ENCODE measurements at regions not wholly inside any gene's neighbourhood (a gene's known extent, or its start where the extent isn't known, plus 50 kb on each side); places are given as distances from the start of the nearest gene placed in this dataset.

GRCh38 chr2:116874021-116874420, 940.5 kb upstream of the DDX18 start:
- no peak overlapping the region for H3K4me3 ChIP-seq
- peaks cover 0 to 5% (median 0%) of the 10 kb centered on the region in 4 donors for H3K4me1 ChIP-seq
- peaks cover 0 to 5% (median 2%) of the 10 kb centered on the region in 4 donors for H3K9me3 ChIP-seq
- no peak for DNase-seq
- H3K27me3 ChIP-seq: no peaks in the 10 kb centered on the region
- no peaks in the 10 kb centered on the region for H3K36me3 ChIP-seq
- TF ChIP-seq CTCF (IDR thresholded peaks at IDR 0.05): no peak
- TF ChIP-seq POLR2A (IDR thresholded peaks at IDR 0.05): no peak
- H3K27ac ChIP-seq: no peak overlapping the region

GRCh38 chr2:116877274-116877673, 937.2 kb upstream of the DDX18 start:
- Histone ChIP-seq H3K4me3 (no peak overlapping the region), H3K36me3 (no peaks in the 10 kb centered on the region), H3K9me3 (peaks cover 0 to 5% (median 2%) of the 10 kb centered on the region in 4 donors), H3K27ac (peak overlapping the region in 1 of 4 donors; percentile 9), H3K27me3 (no peaks in the 10 kb centered on the region), H3K4me1 (peaks cover 0 to 5% (median 0%) of the 10 kb centered on the region in 4 donors)
- no peak for DNase-seq
- TF ChIP-seq POLR2A (IDR thresholded peaks at IDR 0.05) (no peak), CTCF (IDR thresholded peaks at IDR 0.05) (no peak)

GRCh38 chr2:116877944-116878343, 936.5 kb upstream of the DDX18 start:
- H3K4me3 ChIP-seq: no peak overlapping the region
- H3K36me3 ChIP-seq: no peaks in the 10 kb centered on the region
- no peaks in the 10 kb centered on the region for H3K27me3 ChIP-seq
- no peak for DNase-seq
- TF ChIP-seq CTCF (IDR thresholded peaks at IDR 0.05): no peak
- no peak for TF ChIP-seq POLR2A (IDR thresholded peaks at IDR 0.05)
- peaks cover 0 to 5% (median under 1%) of the 10 kb centered on the region in 4 donors for H3K9me3 ChIP-seq
- peaks cover 0 to 5% (median 0%) of the 10 kb centered on the region in 4 donors for H3K4me1 ChIP-seq
- peak overlapping the region in 1 of 4 donors; percentile 9 for H3K27ac ChIP-seq

- Histone ChIP-seq H3K9me3 (no peaks in the 10 kb centered on the region), H3K27ac (no peak overlapping the region), H3K36me3 (no peaks in the 10 kb centered on the region), H3K27me3 (no peaks in the 10 kb centered on the region), H3K4me1 (peaks cover 0 to 5% (median 0%) of the 10 kb centered on the region in 4 donors), H3K4me3 (no peak overlapping the region)
- TF ChIP-seq POLR2A (IDR thresholded peaks at IDR 0.05): no peak
- DNase-seq: no peak
Observed at GRCh38 chr2:116879650-116880160, 934.8 kb upstream of the DDX18 start.

- Histone ChIP-seq H3K27ac (no peak overlapping the region), H3K4me1 (no peaks in the 10 kb centered on the region), H3K4me3 (no peak overlapping the region), H3K9me3 (peaks cover 0 to 3% (median 0%) of the 10 kb centered on the region in 4 donors), H3K27me3 (no peaks in the 10 kb centered on the region), H3K36me3 (no peaks in the 10 kb centered on the region)
- DNase-seq: no peak
- no peak for TF ChIP-seq CTCF (IDR thresholded peaks at IDR 0.05)
- no peak for TF ChIP-seq POLR2A (IDR thresholded peaks at IDR 0.05)
Observed at GRCh38 chr2:116891191-116891590, 923.3 kb upstream of the DDX18 start.

GRCh38 chr2:116911540-116911939, 903.0 kb upstream of the DDX18 start:
- no peak for TF ChIP-seq CTCF (IDR thresholded peaks at IDR 0.05)
- TF ChIP-seq POLR2A (IDR thresholded peaks at IDR 0.05): no peak
- Histone ChIP-seq H3K27me3 (no peaks in the 10 kb centered on the region), H3K4me3 (no peak overlapping the region), H3K36me3 (no peaks in the 10 kb centered on the region), H3K9me3 (no peaks in the 10 kb centered on the region), H3K27ac (no peak overlapping the region), H3K4me1 (peaks cover 0 to 4% (median 0%) of the 10 kb centered on the region in 4 donors)
- no peak for DNase-seq

Measured in Peyer's patch (tissue), 4 donors.